HepG2 (cell line): ENCODE measurements at regions not wholly inside any gene's neighbourhood (a gene's known extent, or its start where the extent isn't known, plus 50 kb on each side); places are given as distances from the start of the nearest gene placed in this dataset.

Experiments used
- ATAC-seq: fragments of 200-7000 bp; cut with Tn5 transposase; 3 replicates; pipeline ENCODE4 v1.9.1; 2020; ENCODE audit warnings: mild to moderate bottlenecking, moderate library complexity
- BruUV-seq: library from RNA; stranded (reverse); fragments of 400-500 nt; replicated peaks from 2 replicates; lab custom pipeline; 2021; lab: Mats Ljungman, UMichigan
- CTCF ChIA-PET: fragments of 300-600 bp; formaldehyde crosslinking; extraction: SDS; loops from one replicate; lab custom pipeline; 2021; ENCODE audit warnings: low total read pairs, inconsistent platforms, low intra/inter-chr PET ratio; lab: Yijun Ruan, JAX
- POLR2A ChIA-PET: fragments of 350-600 bp; sonication (Branson Sonifier 250); formaldehyde crosslinking; loops from one replicate; lab custom pipeline; 2020; ENCODE audit warnings: antibody characterized with exemption, inconsistent platforms; lab: Yijun Ruan, JAX
- DNase-seq: peaks from one replicate; pipeline ENCODE4 v3.0.0-alpha.2; 2015; ENCODE audit warnings: low spot score
- FAIRE-seq: peaks from 3 replicates; lab custom pipeline; 2011; peaks lifted over from hg19 to GRCh38; lab: Jason Lieb, UNC
- H2AFZ ChIP-seq: one replicate; pipeline ENCODE4 v1.6.1; 2011; ENCODE audit warnings: low read length, inconsistent platforms
- H3K27ac ChIP-seq: fragments of 300-600 bp; 3 replicates; pipeline ENCODE4 v1.8.0; 2011; ENCODE audit warnings: mixed run types, mild to moderate bottlenecking, mixed read lengths, low read length, inconsistent platforms; ENCODE audit not compliant: insufficient read depth; ENCODE audit errors: extremely low read length
- H3K27me3 ChIP-seq, 2 experiments: fragments of 200-600 bp in 1 of 2; 2 replicates in 1 of 2; 3 replicates in 1 of 2; pipeline versions ENCODE4 v1.6.0 to v1.8.0; 2011; ENCODE audit warnings: low read length in 2 of 2, mild to moderate bottlenecking in 2 of 2, moderate library complexity in 2 of 2, inconsistent platforms in 1 of 2; ENCODE audit not compliant: insufficient read depth in 2 of 2, control insufficient read depth in 1 of 2
- H3K36me3 ChIP-seq, 2 experiments: fragments of 200-600 bp in 1 of 2; replicated peaks in 1 of 2; 2 replicates in 1 of 2; 3 replicates in 1 of 2; pipeline versions ENCODE4 v1.5.1 to v1.8.0; 2011; ENCODE audit warnings: low read length in 2 of 2, inconsistent platforms in 1 of 2; ENCODE audit not compliant: insufficient read depth in 2 of 2, control insufficient read depth in 1 of 2
- H3K4me1 ChIP-seq: 2 replicates; pipeline ENCODE4 v1.5.1; 2012; ENCODE audit warnings: low read length, inconsistent platforms; ENCODE audit not compliant: insufficient read depth
- H3K4me2 ChIP-seq: 2 replicates; pipeline ENCODE4 v1.6.0; 2011; ENCODE audit warnings: low read depth, low read length, inconsistent platforms
- H3K4me3 ChIP-seq, 3 experiments: fragments of 200-600 bp in 1 of 3; sonication (generic), shearing (Covaris generic) in 1 of 3; replicated peaks in 1 of 3; 2 replicates each; pipeline ENCODE4 v1.5.1; 2011 to 2016; ENCODE audit warnings: low read length in 3 of 3, inconsistent platforms in 2 of 3, low read depth in 2 of 3, mild to moderate bottlenecking in 2 of 3, control low read depth in 1 of 3, mixed read lengths in 1 of 3; ENCODE audit not compliant: insufficient read depth in 1 of 3
- H3K79me2 ChIP-seq: one replicate; pipeline ENCODE4 v1.6.1; 2011; ENCODE audit warnings: low read length, inconsistent platforms; ENCODE audit not compliant: insufficient read depth
- H3K9ac ChIP-seq: 2 replicates; pipeline ENCODE4 v1.6.0; 2011; ENCODE audit warnings: mild to moderate bottlenecking, low read depth, low read length, inconsistent platforms; ENCODE audit not compliant: insufficient read depth
- H3K9me3 ChIP-seq: 2 replicates; pipeline ENCODE4 v1.5.1; 2012; ENCODE audit warnings: mild to moderate bottlenecking, low read length
- H4K20me1 ChIP-seq: 2 replicates; pipeline ENCODE4 v1.6.0; 2011; ENCODE audit warnings: inconsistent platforms, mild to moderate bottlenecking, low read length, moderate library complexity; ENCODE audit not compliant: insufficient read depth
- CCAR2 ChIP-seq: fragments of 200-400 bp; formaldehyde crosslinking; optimal IDR thresholded peaks from 2 replicates; pipeline ENCODE3; 2018; ENCODE audit warnings: low read depth, mild to moderate bottlenecking, low read length, moderate library complexity
- DDIT3 ChIP-seq: sonication (generic); formaldehyde crosslinking; IDR thresholded peaks from 2 replicates; pipeline ENCODE4 v1.4.0; 2020; ENCODE audit warnings: mild to moderate bottlenecking, missing genetic modification reagents
- ELF1 ChIP-seq: sonication (generic); formaldehyde crosslinking; IDR thresholded peaks from 2 replicates; pipeline ENCODE4 v1.4.0; 2020; ENCODE audit warnings: missing genetic modification reagents
- KDM5A ChIP-seq: fragments of 200-600 bp; sonication (generic); IDR thresholded peaks from 2 replicates; pipeline ENCODE4 v1.7.0; 2018; ENCODE audit warnings: antibody characterized with exemption, mild to moderate bottlenecking, low read length, borderline replicate concordance
- KLF6 ChIP-seq: IDR thresholded peaks from 2 replicates; pipeline ENCODE4 v1.8.0; 2016; ENCODE audit warnings: missing biosample characterization, missing genetic modification reagents
- MTF2 ChIP-seq: sonication (generic); formaldehyde crosslinking; IDR thresholded peaks from 2 replicates; pipeline ENCODE4 v1.5.0; 2020; ENCODE audit warnings: missing genetic modification reagents, borderline replicate concordance
- NFE2 ChIP-seq: sonication (generic); formaldehyde crosslinking; IDR thresholded peaks from 2 replicates; pipeline ENCODE4 v1.4.0; 2020; ENCODE audit warnings: missing genetic modification reagents
- NKX3-1 ChIP-seq: sonication (generic); formaldehyde crosslinking; IDR thresholded peaks from 2 replicates; pipeline ENCODE4 v1.5.0; 2020; ENCODE audit warnings: missing genetic modification reagents
- NPAS2 ChIP-seq: sonication (generic); formaldehyde crosslinking; IDR thresholded peaks from 2 replicates; pipeline ENCODE4 v1.8.0; 2022; ENCODE audit warnings: mild to moderate bottlenecking, missing genetic modification reagents, borderline replicate concordance
- PLRG1 ChIP-seq: fragments of 450-650 bp; conservative IDR thresholded peaks from 2 replicates; pipeline ENCODE4 v1.6.1; 2016
- ZBTB1 ChIP-seq: sonication (generic); formaldehyde crosslinking; IDR thresholded peaks from 2 replicates; pipeline ENCODE4 v1.4.0; 2020; ENCODE audit warnings: missing genetic modification reagents, borderline replicate concordance
- ZC3H4 ChIP-seq: sonication (generic); formaldehyde crosslinking; IDR thresholded peaks from 2 replicates; pipeline ENCODE4 v1.4.0; 2020; ENCODE audit warnings: missing genetic modification reagents, borderline replicate concordance
- ZFP37 ChIP-seq: sonication (generic); formaldehyde crosslinking; IDR thresholded peaks from 2 replicates; pipeline ENCODE4 v1.4.0; 2020; ENCODE audit warnings: missing genetic modification reagents, borderline replicate concordance
- ZKSCAN1 ChIP-seq: fragments of 150-350 bp; IDR thresholded peaks from 2 replicates; pipeline ENCODE4 v1.6.1; 2014; ENCODE audit warnings: low read length
- ZMYM3 ChIP-seq: sonication (generic); formaldehyde crosslinking; IDR thresholded peaks from 2 replicates; pipeline ENCODE4 v1.5.1; 2020; ENCODE audit warnings: mild to moderate bottlenecking, missing genetic modification reagents
- ZNF292 ChIP-seq: sonication (generic); formaldehyde crosslinking; IDR thresholded peaks from 2 replicates; pipeline ENCODE4 v1.8.1; 2022; ENCODE audit warnings: mild to moderate bottlenecking, low read depth, missing genetic modification reagents, borderline replicate concordance
- ZNF362 ChIP-seq: sonication (generic); formaldehyde crosslinking; IDR thresholded peaks from 2 replicates; pipeline ENCODE4 v1.4.0; 2020; ENCODE audit warnings: missing genetic modification reagents, mild to moderate bottlenecking, borderline replicate concordance
- ZSCAN9 ChIP-seq: IDR thresholded peaks from 2 replicates; pipeline ENCODE4 v1.6.1; 2016; ENCODE audit warnings: borderline replicate concordance
- WGBS: methylation state at CpG from one replicate; pipeline ENCODE4 v1.1.6; 2017; ENCODE audit warnings: low lambda C conversion rate; 5-methylcytosine and 5-hydroxymethylcytosine counted together
- in situ Hi-C: cut with HindIII; loops from 2 replicates; pipeline ENCODE4 v1.10.0; 2017; ENCODE audit warnings: low pct_unique_long_range_greater_than_20kb; ENCODE audit not compliant: extremely low pct_ligation_motif_present
- intact Hi-C: fragments of 100-400 bp; cut with micrococcal nuclease; formaldehyde crosslinking; loops from one replicate; pipeline ENCODE4 v1.10.0; 2022; ENCODE audit not compliant: unreplicated experiment

- POLR2A ChIA-PET = no interaction called here
These were observed 70.6 kb upstream of the ESRRB start for GRCh38 chr14:76305268-76305826.

GRCh38 chr14:76306131-76306530 is 69.8 kb upstream of the ESRRB start:
- ChIA-PET CTCF (no interaction called here), POLR2A (no interaction called here)
- Histone ChIP-seq H3K4me1 (no peaks in the 10 kb centered on the region), H3K4me3 (no peak overlapping the region), H4K20me1 (no peaks in the 10 kb centered on the region), H3K9me3 (no peaks in the 10 kb centered on the region), H3K36me3 (no peaks in the 10 kb centered on the region), H3K27me3 (no peaks in the 10 kb centered on the region), H3K79me2 (no peaks in the 10 kb centered on the region), H3K27ac (no peak overlapping the region), H3K9ac (no peak overlapping the region), H3K4me2 (no peak overlapping the region), H2AFZ (no peak overlapping the region)
- in situ Hi-C loops (no loop called here), intact Hi-C loops (no loop called here)
- TF ChIP-seq ELF1 (no peak), NFE2 (CRISPR knock-in tag) (no peak), ZNF362 (CRISPR knock-in tag) (no peak), NPAS2 (CRISPR knock-in tag) (no peak), ZMYM3 (CRISPR knock-in tag) (no peak), ZNF292 (CRISPR knock-in tag) (no peak), ZFP37 (CRISPR knock-in tag) (no peak), ZBTB1 (CRISPR knock-in tag) (no peak), NKX3-1 (CRISPR knock-in tag) (no peak), MTF2 (no peak)
- FAIRE-seq (no peak), DNase-seq (no peak), ATAC-seq (no peak)
- BruUV-seq = no TSS peak
- 83% methylated on average over 12 of the region's 12 CpGs for WGBS

More at GRCh38 chr14:76305268-76305826, 70.6 kb upstream of the ESRRB start:
- FAIRE-seq (no peak), ATAC-seq (no peak), DNase-seq (no peak)
- H3K27ac ChIP-seq = no peak overlapping the region
- H3K27me3 ChIP-seq = no peaks in the 10 kb centered on the region
- H2AFZ ChIP-seq = no peak overlapping the region
- H3K9ac ChIP-seq = no peak overlapping the region
- H3K4me1 ChIP-seq = no peaks in the 10 kb centered on the region
- no peaks in the 10 kb centered on the region for H3K9me3 ChIP-seq
- H3K79me2 ChIP-seq = no peaks in the 10 kb centered on the region
- WGBS = 77% methylated on average over 8 of the region's 11 CpGs
- intact Hi-C loops (no loop called here), in situ Hi-C loops (no loop called here)
- BruUV-seq = no TSS peak
- no peaks in the 10 kb centered on the region for H3K36me3 ChIP-seq
- CTCF ChIA-PET = no interaction called here
- TF ChIP-seq ZC3H4 (CRISPR knock-in tag) (no peak), ZKSCAN1 (no peak), KDM5A (no peak), CCAR2 (no peak), PLRG1 (no peak), ZSCAN9 (CRISPR knock-in tag) (no peak), DDIT3 (CRISPR knock-in tag) (no peak), KLF6 (CRISPR knock-in tag) (no peak)
- H3K4me3 ChIP-seq = no peak overlapping the region
- H3K4me2 ChIP-seq = no peak overlapping the region
- H4K20me1 ChIP-seq = no peaks in the 10 kb centered on the region
